Activated CD8-positive, alpha-beta memory T cell treated with anti-CD3 and anti-CD28 coated beads for 48 hours (primary cell): ENCODE measurements at regions not wholly inside any gene's neighbourhood (a gene's known extent, or its start where the extent isn't known, plus 50 kb on each side); places are given as distances from the start of the nearest gene placed in this dataset.
"Not testable (repeated sequence)": the region's sequence is repeated elsewhere in the genome, so short reads cannot be mapped to it uniquely, and the experiment has no call there.

Source experiments
- DNase-seq, 3 experiments: peaks; one replicate each; pipeline ENCODE4 v3.0.0-alpha.2; 2020; ENCODE audit warnings: low read depth in 2 of 3, low spot score in 2 of 3

- DNase-seq: no peak
These were observed 1274.7 kb downstream of the ADGRL3 start for GRCh38 chr4:62474802-62475201.

- no peak for DNase-seq
These were observed 1270.9 kb downstream of the ADGRL3 start for GRCh38 chr4:62471021-62471420.

GRCh38 chr4:62470421-62470983 lies 1270.4 kb downstream of the ADGRL3 start:
- no peak for DNase-seq

GRCh38 chr4:62470020-62470419 lies 1269.9 kb downstream of the ADGRL3 start:
- no peak for DNase-seq

- no peak for DNase-seq
These were observed 1261.8 kb downstream of the ADGRL3 start for GRCh38 chr4:62461961-62462360.

GRCh38 chr4:62460329-62460728 lies 1260.2 kb downstream of the ADGRL3 start:
- no peak for DNase-seq

- no peak for DNase-seq
These were observed 1257.2 kb downstream of the ADGRL3 start for GRCh38 chr4:62457356-62457755.

- no peak for DNase-seq
These were observed 1255.7 kb downstream of the ADGRL3 start for GRCh38 chr4:62455871-62456270.

- DNase-seq: no peak
These were observed 1254.4 kb downstream of the ADGRL3 start for GRCh38 chr4:62454535-62454934.

- DNase-seq: no peak
These were observed 1250.6 kb downstream of the ADGRL3 start for GRCh38 chr4:62450740-62451139.

GRCh38 chr4:62449538-62449937 lies 1249.4 kb downstream of the ADGRL3 start:
- no peak for DNase-seq

GRCh38 chr4:62448911-62449310 lies 1248.8 kb downstream of the ADGRL3 start:
- DNase-seq: no peak

- no peak for DNase-seq
These were observed 1238.9 kb downstream of the ADGRL3 start for GRCh38 chr4:62439051-62439450.

GRCh38 chr4:62434921-62435320 lies 1234.8 kb downstream of the ADGRL3 start:
- no peak for DNase-seq

GRCh38 chr4:62431513-62432231 lies 1231.5 kb downstream of the ADGRL3 start:
- not testable (repeated sequence) for DNase-seq

GRCh38 chr4:62429297-62429696 lies 1229.2 kb downstream of the ADGRL3 start:
- DNase-seq: no peak

- DNase-seq: no peak
These were observed 1215.1 kb downstream of the ADGRL3 start for GRCh38 chr4:62415256-62415655.

GRCh38 chr4:62414563-62414962 lies 1214.4 kb downstream of the ADGRL3 start:
- DNase-seq: no peak

- DNase-seq: no peak
These were observed 1210.4 kb downstream of the ADGRL3 start for GRCh38 chr4:62410371-62411003.

GRCh38 chr4:62408454-62408853 lies 1208.3 kb downstream of the ADGRL3 start:
- no peak for DNase-seq

- DNase-seq: no peak
These were observed 1207.4 kb downstream of the ADGRL3 start for GRCh38 chr4:62407534-62407933.

GRCh38 chr4:62402088-62402806 lies 1202.1 kb downstream of the ADGRL3 start:
- no peak for DNase-seq
